ENCODE measurements at regions not wholly inside any gene's neighbourhood (a gene's known extent, or its start where the extent isn't known, plus 50 kb on each side); places are given as distances from the start of the nearest gene placed in this dataset.

DNA sequence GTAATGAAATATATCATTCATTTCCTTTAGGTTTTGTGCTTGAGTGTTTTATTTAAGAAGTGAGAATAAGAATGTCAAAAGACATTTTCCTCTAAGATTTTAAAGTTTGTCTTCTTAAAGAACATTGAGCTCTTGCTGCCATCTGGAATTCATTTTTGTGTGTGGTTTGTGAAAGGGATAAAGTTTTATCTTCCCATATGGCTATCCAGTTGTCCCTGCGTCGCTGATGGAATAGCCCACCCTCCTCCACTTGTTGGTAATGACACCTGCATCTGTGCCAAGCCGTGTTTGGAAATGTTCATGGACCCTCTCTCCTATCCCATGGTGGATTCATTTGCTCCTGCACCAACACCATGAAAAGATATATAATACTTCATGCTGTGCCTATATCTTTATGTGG, 901.5 kb downstream of the BRD1 start:
- no peaks in the 10 kb centered on the region for H3K79me2 ChIP-seq (ENCODE audit: insufficient read depth, low read length)
- TF ChIP-seq EZH2phosphoT487 (conservative IDR thresholded peaks at IDR 0.05; ENCODE audit: low read length), result no peak
- H2AFZ ChIP-seq (ENCODE audit: low read depth, low read length, severe bottlenecking), result no peak overlapping the region
- H3K9me3 ChIP-seq (ENCODE audit: insufficient read depth, low read length), result no peaks in the 10 kb centered on the region
- no peaks in the 10 kb centered on the region for H3K27me3 ChIP-seq (ENCODE audit: low read length)
- no peaks in the 10 kb centered on the region for H3K36me3 ChIP-seq (ENCODE audit: low read length)
- H3K27ac ChIP-seq (ENCODE audit: low read depth, low read length), result no peak overlapping the region
- H3K4me2 ChIP-seq (ENCODE audit: low read depth, low read length, poor library complexity, severe bottlenecking), result no peak overlapping the region
- no peaks in the 10 kb centered on the region for H3K9me2 ChIP-seq (replicated peaks; ENCODE audit: insufficient read depth, low read length)
- no peaks in the 10 kb centered on the region for H4K20me1 ChIP-seq (ENCODE audit: low read depth, low read length)
- H3K4me3 ChIP-seq (ENCODE audit: insufficient read depth, low read length, poor library complexity, severe bottlenecking), result no peak overlapping the region
- no peaks in the 10 kb centered on the region for H3F3A ChIP-seq (ENCODE audit: insufficient read depth)
- H3K9ac ChIP-seq (ENCODE audit: low read length), result no peak overlapping the region

DNA sequence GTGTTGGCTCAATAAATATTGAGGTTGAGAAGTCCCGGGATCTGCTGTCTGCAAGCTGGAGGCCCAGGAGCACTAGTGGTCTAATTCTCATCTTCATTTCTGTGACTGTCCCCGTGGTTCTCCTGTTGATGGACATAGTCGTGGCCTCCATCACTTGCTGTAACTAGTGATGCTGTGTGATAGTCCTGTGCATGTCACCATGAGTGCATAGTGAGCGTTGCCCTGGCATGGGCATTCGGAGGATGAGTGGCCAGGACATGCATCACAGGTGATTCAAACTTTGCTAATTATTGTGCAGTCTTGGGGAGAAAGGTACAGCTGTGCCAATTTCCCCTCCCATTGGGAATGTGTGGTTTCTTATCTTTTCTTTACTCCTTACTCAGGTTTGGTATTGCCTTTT, 902.2 kb downstream of the BRD1 start:
- H3K9ac ChIP-seq (ENCODE audit: low read length), result no peak overlapping the region
- H3K9me3 ChIP-seq (ENCODE audit: insufficient read depth, low read length), result no peaks in the 10 kb centered on the region
- H3K4me3 ChIP-seq (ENCODE audit: insufficient read depth, low read length, poor library complexity, severe bottlenecking), result no peak overlapping the region
- no peak overlapping the region for H3K27ac ChIP-seq (ENCODE audit: low read depth, low read length)
- no peaks in the 10 kb centered on the region for H3K79me2 ChIP-seq (ENCODE audit: insufficient read depth, low read length)
- H3K9me2 ChIP-seq (replicated peaks; ENCODE audit: insufficient read depth, low read length), result no peaks in the 10 kb centered on the region
- H3K36me3 ChIP-seq (ENCODE audit: low read length), result no peaks in the 10 kb centered on the region
- TF ChIP-seq EZH2phosphoT487 (conservative IDR thresholded peaks at IDR 0.05; ENCODE audit: low read length), result no peak
- TF ChIP-seq, protein P1, sequence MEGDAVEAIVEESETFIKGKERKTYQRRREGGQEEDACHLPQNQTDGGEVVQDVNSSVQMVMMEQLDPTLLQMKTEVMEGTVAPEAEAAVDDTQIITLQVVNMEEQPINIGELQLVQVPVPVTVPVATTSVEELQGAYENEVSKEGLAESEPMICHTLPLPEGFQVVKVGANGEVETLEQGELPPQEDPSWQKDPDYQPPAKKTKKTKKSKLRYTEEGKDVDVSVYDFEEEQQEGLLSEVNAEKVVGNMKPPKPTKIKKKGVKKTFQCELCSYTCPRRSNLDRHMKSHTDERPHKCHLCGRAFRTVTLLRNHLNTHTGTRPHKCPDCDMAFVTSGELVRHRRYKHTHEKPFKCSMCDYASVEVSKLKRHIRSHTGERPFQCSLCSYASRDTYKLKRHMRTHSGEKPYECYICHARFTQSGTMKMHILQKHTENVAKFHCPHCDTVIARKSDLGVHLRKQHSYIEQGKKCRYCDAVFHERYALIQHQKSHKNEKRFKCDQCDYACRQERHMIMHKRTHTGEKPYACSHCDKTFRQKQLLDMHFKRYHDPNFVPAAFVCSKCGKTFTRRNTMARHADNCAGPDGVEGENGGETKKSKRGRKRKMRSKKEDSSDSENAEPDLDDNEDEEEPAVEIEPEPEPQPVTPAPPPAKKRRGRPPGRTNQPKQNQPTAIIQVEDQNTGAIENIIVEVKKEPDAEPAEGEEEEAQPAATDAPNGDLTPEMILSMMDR (IDR thresholded peaks at IDR 0.05; ENCODE audit: insufficient read depth, low read length, poor library complexity, severe bottlenecking), result no peak
- H3F3A ChIP-seq (ENCODE audit: insufficient read depth), result no peaks in the 10 kb centered on the region
- no peaks in the 10 kb centered on the region for H4K20me1 ChIP-seq (ENCODE audit: low read depth, low read length)
- H2AFZ ChIP-seq (ENCODE audit: low read depth, low read length, severe bottlenecking), result no peak overlapping the region
- H3K4me2 ChIP-seq (ENCODE audit: low read depth, low read length, poor library complexity, severe bottlenecking), result no peak overlapping the region
- H3K27me3 ChIP-seq (ENCODE audit: low read length), result no peaks in the 10 kb centered on the region

DNA sequence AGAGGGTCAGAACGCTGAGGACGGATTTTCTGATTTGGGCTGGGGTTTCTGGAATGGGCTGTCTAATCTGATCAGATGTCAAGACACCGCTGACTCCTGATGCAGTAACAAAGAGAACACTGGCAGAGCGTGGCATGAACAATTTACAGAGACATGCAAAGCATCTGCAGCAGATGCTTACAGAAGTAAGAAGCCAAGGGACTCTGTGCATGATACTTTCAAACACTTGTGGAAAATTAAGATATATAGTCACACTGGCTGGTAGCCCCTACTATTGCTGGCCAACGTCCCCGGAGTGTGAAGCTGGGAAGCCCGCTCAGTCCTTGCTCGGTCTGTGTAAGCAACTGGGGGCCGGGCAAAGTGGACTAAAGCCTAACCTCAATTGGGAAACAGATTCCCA, 903.7 kb downstream of the BRD1 start:
- Histone ChIP-seq H4K20me1 (ENCODE audit: low read depth, low read length) (no peaks in the 10 kb centered on the region), H3K36me3 (ENCODE audit: low read length) (no peaks in the 10 kb centered on the region), H3K79me2 (ENCODE audit: insufficient read depth, low read length) (no peaks in the 10 kb centered on the region), H3K4me3 (ENCODE audit: insufficient read depth, low read length, poor library complexity, severe bottlenecking) (no peak overlapping the region), H3K27me3 (ENCODE audit: low read length) (no peaks in the 10 kb centered on the region), H2AFZ (ENCODE audit: low read depth, low read length, severe bottlenecking) (no peak overlapping the region), H3F3A (ENCODE audit: insufficient read depth) (no peaks in the 10 kb centered on the region), H3K9me2 (replicated peaks; ENCODE audit: insufficient read depth, low read length) (no peaks in the 10 kb centered on the region), H3K9ac (ENCODE audit: low read length) (no peak overlapping the region), H3K9me3 (ENCODE audit: insufficient read depth, low read length) (no peaks in the 10 kb centered on the region), H3K4me2 (ENCODE audit: low read depth, low read length, poor library complexity, severe bottlenecking) (no peak overlapping the region), H3K27ac (ENCODE audit: low read depth, low read length) (no peak overlapping the region)
- TF ChIP-seq, protein P1 (IDR thresholded peaks at IDR 0.05; ENCODE audit: insufficient read depth, low read length, poor library complexity, severe bottlenecking), result no peak

DNA sequence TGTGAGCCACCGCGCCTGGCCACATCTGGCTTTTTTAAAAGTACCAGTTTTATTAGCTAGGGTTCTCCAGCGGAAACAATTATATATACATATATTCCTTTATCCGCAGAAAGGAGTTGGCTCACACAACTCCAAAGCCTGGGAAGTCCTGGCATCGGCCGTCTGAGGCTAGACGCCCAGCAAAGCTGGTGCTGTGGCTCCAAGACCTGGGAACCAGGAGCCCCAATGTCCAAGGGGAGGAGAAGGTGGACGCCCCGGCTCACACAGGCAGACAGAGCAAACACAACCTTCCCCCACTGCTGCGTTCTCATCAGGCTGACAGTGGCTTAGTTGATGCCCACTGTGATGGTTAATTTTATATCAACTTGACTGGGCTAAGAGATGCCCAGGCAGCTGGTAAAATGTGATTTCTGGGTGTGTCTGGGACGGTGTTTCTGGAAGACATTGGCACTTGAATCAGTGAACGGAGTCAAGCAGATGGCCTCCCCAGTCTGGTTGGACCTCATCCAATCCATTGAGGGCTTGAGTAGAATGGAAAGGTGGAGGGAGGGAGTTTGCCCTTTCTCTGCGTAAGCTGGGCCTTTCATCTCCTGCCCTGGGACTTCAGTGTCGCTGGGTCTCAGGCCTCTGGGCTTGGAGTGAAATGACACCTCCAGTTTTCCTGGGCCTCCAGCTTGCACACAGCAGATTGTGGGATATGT, 904.4 kb downstream of the BRD1 start:
- Histone ChIP-seq H3F3A (ENCODE audit: insufficient read depth) (no peaks in the 10 kb centered on the region), H3K27me3 (ENCODE audit: low read length) (no peaks in the 10 kb centered on the region), H3K36me3 (ENCODE audit: low read length) (no peaks in the 10 kb centered on the region), H3K79me2 (ENCODE audit: insufficient read depth, low read length) (no peaks in the 10 kb centered on the region), H3K4me2 (ENCODE audit: low read depth, low read length, poor library complexity, severe bottlenecking) (no peak overlapping the region), H3K9me3 (ENCODE audit: insufficient read depth, low read length) (no peaks in the 10 kb centered on the region), H3K9ac (ENCODE audit: low read length) (no peak overlapping the region), H2AFZ (ENCODE audit: low read depth, low read length, severe bottlenecking) (no peak overlapping the region), H3K4me3 (ENCODE audit: insufficient read depth, low read length, poor library complexity, severe bottlenecking) (no peak overlapping the region), H4K20me1 (ENCODE audit: low read depth, low read length) (no peaks in the 10 kb centered on the region), H3K9me2 (replicated peaks; ENCODE audit: insufficient read depth, low read length) (no peaks in the 10 kb centered on the region), H3K27ac (ENCODE audit: low read depth, low read length) (no peak overlapping the region)
- TF ChIP-seq, protein P1 (IDR thresholded peaks at IDR 0.05; ENCODE audit: insufficient read depth, low read length, poor library complexity, severe bottlenecking), result no peak
- TF ChIP-seq EZH2phosphoT487 (conservative IDR thresholded peaks at IDR 0.05; ENCODE audit: low read length), result no peak
